Adrenal gland (tissue), 5 donors: ENCODE measurements at regions not wholly inside any gene's neighbourhood (a gene's known extent, or its start where the extent isn't known, plus 50 kb on each side); places are given as distances from the start of the nearest gene placed in this dataset.

Experiments
- CTCF ChIP-seq, 6 experiments: fragments of 450-650 bp in 4 of 6; fragments of 200-600 bp in 2 of 6; sonication (generic) in 1 of 6; IDR thresholded peaks; 1 replicate in 5 of 6; 2 replicates in 1 of 6; pipeline versions ENCODE4 v1.5.1 to v1.8.0; 2016 to 2021; ENCODE audit warnings: antibody characterized with exemption in 6 of 6, mild to moderate bottlenecking in 2 of 6, moderate library complexity in 1 of 6
- POLR2A ChIP-seq, 2 donors: fragments of 450-650 bp; IDR thresholded peaks; one replicate each; pipeline ENCODE4 v1.6.1; 2017; ENCODE audit warnings: antibody characterized with exemption in 2 of 2, mild to moderate bottlenecking in 2 of 2, moderate library complexity in 1 of 2
- donor health status: DM: no; HTN: no; CAD: no.

DNA sequence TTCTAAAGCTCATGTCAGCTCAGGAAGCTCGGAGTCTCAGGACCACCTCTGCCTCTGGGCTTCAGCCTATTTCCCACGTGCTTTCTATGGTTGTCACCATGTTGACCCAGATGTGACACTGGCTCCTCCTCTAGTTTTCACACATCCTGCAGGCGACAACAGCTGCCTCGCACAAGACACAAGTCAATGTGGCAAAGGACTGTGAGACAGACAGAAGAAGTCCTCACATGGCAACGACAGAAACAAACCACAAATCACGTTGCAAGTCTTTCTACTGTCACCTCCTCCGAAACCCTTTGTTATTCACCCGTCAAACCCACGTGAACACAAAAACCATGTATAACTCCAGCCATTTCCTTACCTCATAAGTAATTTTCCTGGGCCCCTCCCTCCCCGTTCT, 194.5 kb downstream of the MEX3B start:
- TF ChIP-seq CTCF (IDR thresholded peaks at IDR 0.05) = no peak
- TF ChIP-seq POLR2A (IDR thresholded peaks at IDR 0.05) = no peak
